Hindlimb muscle (tissue), 1 donor: ENCODE measurements at regions not wholly inside any gene's neighbourhood (a gene's known extent, or its start where the extent isn't known, plus 50 kb on each side); places are given as distances from the start of the nearest gene placed in this dataset.
A peak's percentile ranks its signal among the peaks of the same experiment; 100 is the strongest.
"Not testable (repeated sequence)": the region's sequence is repeated elsewhere in the genome, so short reads cannot be mapped to it uniquely, and the experiment has no call there.

Experiments used
- DNase-seq: peaks from one replicate; pipeline ENCODE4 v3.0.0-alpha.2; 2013

GRCh38 chr11:11000579-11001283 is 142.9 kb upstream of the ZBED5 start:
- no peak for DNase-seq

GRCh38 chr11:10998674-10999073 is 140.8 kb upstream of the ZBED5 start:
- no peak for DNase-seq

DNA sequence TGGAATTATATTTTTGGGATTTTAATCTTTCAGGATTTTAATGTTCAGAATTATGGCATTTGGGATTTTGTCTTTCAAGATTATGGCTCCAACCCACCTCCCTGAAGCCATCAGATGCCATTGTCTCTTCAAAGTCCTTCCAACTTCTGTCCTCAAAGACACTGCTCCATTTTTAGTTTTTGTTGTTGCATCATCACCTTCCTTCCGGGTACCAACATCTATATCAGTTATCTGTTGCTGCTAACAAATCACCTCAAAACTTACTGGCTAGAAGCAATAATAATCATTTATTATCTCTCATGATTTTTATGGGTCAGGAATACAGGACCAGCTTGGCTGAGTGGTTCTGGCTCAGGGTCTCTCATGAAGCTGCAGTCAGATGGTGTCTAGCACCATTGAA is 138.8 kb upstream of the ZBED5 start:
- no peak for DNase-seq

GRCh38 chr11:10993640-10994039 is 135.8 kb upstream of the ZBED5 start:
- DNase-seq, result no peak

- no peak for DNase-seq
Measured at GRCh38 chr11:10993186-10993585, 135.3 kb upstream of the ZBED5 start.

GRCh38 chr11:10991393-10991792 is 133.5 kb upstream of the ZBED5 start:
- no peak for DNase-seq

DNA sequence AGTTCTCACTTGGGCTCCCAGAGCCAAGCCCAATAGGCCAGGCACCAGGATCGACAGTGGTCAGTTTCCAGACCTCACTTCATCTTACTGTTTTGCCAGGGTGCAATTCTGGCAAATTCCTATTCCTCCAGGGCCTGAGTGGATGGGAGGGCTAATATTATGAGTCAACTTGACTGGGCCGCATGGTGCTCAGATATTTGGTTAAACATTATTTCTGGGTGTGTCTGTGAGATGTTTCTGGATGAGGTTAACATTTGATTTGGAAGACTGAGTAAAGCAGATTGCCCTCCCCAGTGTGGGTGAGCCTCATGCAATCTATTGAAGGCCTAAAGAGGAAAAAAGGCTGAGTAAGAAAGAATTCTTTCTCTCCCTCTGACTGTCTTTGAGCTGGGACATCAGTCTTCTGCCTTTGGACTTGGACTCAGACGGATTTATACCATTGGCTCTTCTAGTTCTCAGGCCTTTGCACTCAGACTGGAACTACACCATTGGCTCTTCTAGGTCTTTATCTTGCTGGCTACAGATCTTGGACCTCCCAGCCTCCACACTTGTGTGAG is 132.9 kb upstream of the ZBED5 start:
- DNase-seq, result no peak

DNA sequence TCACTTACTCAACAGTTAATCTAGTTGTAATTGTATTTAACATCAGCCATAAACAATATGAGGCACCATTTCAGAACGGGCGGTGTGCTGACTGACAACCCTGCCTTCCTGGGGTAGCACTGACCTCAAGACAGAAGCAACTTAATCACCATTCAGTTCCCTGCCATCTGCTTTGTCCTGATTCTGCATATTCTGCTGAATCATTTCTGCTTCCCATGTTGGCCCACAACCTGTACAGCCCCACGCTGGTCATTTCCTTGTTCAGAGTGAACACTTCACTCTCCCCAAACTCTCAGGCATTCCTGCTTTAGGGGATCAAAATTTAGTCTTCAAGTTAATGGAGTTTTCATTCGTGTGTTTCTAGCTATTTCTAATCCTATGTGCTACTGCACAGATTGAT is 132.3 kb upstream of the ZBED5 start:
- no peak for DNase-seq

DNA sequence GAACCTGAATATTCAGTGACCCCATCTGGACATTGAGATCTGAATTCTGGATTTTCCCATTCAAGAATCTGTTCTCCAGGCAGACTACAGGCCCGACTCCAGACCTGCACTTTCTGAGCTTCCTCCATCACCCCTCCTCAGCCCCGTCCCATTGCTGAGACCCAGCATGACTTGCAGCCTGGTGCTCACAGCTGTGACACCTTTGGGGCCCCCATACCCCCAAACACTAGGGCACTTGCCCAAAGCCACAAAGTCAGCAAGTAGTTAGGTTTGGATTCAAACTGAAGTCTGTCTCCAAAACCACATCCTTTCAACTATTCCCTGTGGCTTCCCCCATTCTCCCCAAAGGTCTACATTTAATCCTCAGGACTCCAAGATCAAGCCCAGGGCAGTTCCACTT is 128.2 kb upstream of the ZBED5 start:
- no peak for DNase-seq

DNA sequence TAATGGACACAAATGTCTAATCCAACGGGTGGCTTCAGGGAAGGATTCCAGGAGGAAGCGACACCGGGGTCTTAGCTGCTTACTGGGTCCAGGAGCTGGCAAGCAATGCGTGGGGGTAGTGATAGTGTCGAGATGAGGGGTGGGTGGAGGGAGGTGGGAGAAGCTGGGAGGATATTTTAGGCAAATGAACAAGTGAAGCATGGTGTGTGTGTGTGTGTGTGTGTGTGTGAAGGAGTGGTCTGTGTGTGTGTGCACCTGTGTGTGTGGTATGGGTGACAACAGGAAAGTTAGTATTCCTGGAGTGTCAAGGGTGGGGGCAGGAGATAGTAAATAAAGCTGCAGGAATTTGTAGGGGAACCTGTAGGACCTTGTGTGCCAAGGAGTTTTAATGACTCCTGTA is 126.9 kb upstream of the ZBED5 start:
- no peak for DNase-seq

DNA sequence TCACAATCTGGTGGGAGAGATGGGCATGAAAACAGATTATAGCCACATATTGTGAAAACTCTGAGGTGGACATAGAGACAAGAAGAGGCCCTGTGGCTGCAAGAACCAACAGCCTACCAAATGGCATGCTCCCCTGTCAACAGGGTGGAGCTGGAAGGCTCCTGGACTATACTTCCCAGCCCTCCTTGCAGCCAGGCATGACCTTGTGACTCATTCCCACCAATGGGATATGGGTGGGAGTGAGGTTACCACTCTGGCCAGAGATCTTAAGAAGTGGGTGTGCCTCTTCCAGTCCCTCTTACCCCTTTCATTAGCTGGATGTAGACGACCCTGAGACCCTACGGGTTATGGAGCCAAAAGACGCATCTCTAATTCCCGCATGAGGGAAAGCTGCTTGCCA is 126.4 kb upstream of the ZBED5 start:
- DNase-seq, result no peak

DNA sequence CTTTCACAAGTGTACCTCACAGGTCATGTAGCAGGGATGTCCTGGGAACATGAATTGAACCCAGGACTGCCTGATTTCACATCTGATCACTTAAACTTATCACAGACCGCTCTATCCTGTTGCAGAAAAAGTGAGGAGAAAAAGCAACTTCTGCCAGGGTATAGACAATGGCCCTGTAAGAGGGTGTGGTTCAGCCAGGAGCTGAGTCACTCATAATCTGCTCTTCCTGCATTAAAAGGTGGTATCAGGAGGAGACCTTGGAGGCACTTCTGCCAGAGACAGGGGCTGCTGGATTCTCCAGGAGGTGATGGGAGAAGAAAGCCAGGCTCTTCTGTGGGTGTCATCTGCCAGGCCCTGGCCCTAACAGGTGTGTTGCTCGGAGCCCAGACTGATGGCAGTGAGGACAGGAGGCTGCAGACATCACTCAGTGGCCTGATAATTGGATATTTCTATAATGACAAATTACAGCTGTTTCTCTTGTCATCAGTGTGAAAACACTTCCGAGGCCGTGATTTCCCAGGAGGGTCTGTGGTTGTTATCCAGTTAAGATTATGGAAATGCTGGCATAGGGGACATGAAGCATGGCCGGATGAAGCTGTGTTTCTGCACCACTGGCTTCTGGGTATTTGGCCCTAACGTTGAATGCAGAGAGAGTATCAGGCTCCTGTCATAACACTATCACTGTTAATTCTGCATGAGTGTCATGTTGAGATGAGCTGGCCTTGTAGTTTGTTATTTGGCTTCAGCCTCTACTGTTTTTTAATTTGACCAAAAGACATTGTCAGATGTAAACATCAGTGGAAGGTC is 125.1 kb upstream of the ZBED5 start:
- no peak for DNase-seq

- DNase-seq, result no peak
Measured at GRCh38 chr11:10979529-10979928, 121.7 kb upstream of the ZBED5 start.

DNA sequence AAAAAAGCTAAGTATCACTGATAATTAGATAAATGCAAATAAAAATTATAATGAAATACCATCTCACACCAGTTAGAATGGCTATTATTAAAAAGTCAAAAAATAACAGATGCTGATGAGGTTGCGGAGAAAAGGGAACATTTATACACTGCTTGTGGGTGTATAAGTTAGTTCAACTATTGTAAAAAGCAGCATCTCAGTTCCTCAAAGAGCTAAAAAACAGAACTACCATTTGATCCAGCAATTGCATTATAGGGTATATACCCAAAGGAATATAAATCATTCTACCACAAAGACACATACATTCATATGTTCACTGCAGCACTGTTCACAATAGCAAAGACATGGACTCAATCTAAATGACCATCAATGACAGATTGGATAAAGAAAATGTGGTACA is 120.3 kb upstream of the ZBED5 start:
- DNase-seq, result no peak

DNA sequence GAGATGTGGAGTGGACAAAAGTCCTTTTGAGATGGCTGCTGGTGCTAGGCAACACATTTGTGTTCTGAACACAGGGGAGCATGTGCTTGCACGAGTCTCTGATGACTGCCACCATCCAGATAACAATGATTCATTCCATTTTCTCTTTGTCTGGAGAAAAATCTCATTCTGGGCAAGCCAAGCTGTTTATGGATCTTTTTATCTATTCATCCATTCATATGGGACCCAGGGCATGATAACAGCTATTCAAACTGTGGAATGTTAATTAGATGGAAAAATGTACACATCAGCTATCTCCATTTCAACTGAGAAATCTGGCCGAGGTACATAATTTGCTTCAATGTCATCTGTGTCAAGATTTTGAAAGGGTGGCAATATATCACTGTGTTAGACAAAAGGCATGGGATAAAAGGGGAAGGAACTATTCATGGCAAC is 117.5 kb upstream of the ZBED5 start:
- DNase-seq, result no peak

- DNase-seq, result no peak
Measured at GRCh38 chr11:10973416-10973815, 115.6 kb upstream of the ZBED5 start.

GRCh38 chr11:10970926-10971325 is 113.1 kb upstream of the ZBED5 start:
- DNase-seq, result peak; percentile 17

DNA sequence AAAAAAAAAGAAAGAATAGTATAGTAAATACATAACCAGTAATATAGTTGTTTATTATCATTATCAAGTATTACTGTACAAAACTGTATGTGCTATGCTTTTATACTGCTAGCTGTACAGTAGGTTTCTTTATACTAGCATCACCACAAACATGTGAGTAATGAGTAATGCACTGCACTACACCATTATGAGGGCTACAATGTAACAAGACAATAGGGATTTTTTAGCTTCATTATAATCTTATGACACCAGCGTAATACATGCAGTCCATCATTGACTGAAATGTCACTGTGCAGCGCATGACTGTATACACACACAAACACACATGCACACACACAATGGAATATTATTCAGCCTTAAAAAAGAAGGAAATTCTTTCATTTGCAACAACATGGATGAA is 111.5 kb upstream of the ZBED5 start:
- no peak for DNase-seq

- DNase-seq, result not testable (repeated sequence)
Measured at GRCh38 chr11:10956884-10957283, 99.0 kb upstream of the ZBED5 start.

GRCh38 chr11:10955616-10956015 is 97.8 kb upstream of the ZBED5 start:
- DNase-seq, result no peak

- DNase-seq, result no peak
Measured at GRCh38 chr11:10954184-10954583, 96.3 kb upstream of the ZBED5 start.

- DNase-seq, result no peak
Measured at GRCh38 chr11:10952872-10953271, 95.0 kb upstream of the ZBED5 start.

DNA sequence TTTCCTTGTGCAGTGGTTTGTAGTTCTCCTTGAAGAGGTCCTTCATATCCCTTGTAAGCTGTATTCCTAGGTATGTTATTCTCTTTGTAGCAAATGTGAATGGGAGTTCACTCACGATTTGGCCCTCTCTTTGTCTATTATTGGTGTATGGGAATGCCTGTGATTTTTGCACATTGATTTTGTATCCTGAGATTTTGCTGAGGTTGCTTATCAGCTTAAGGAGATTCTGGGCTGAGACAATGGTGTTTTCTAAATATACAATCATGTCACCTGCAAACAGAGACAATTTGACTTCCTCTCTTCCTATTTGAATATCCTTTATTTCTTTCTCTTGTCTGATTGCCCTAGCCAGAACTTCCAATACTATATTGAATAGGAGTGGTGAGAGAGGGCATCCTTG is 90.1 kb upstream of the ZBED5 start:
- DNase-seq, result not testable (repeated sequence)

GRCh38 chr11:10946072-10946471 is 88.2 kb upstream of the ZBED5 start:
- DNase-seq, result no peak
